ENCODE measurements at regions not wholly inside any gene's neighbourhood (a gene's known extent, or its start where the extent isn't known, plus 50 kb on each side); places are given as distances from the start of the nearest gene placed in this dataset.

DNA sequence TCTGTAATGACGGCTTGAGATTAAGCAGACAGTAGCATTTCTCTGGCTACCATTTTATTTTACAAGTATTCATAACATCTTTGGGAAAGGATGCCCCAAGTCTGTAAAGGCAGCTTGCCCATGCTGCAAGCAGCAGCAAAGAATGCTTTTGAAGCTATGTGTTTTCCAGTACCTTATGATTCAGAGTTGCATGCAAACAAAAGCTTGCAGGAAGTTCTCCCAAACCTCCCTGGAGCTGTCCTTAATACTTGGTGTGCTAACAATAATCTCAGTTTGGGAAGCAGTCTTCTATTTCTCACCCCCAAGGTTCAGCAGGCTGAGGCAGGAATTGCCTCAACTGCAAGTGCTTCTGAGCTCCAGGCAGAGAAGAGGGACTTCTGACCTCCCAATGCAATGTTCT is 60.8 kb downstream of the CCNA1 start:
- TF ChIP-seq, protein P1, sequence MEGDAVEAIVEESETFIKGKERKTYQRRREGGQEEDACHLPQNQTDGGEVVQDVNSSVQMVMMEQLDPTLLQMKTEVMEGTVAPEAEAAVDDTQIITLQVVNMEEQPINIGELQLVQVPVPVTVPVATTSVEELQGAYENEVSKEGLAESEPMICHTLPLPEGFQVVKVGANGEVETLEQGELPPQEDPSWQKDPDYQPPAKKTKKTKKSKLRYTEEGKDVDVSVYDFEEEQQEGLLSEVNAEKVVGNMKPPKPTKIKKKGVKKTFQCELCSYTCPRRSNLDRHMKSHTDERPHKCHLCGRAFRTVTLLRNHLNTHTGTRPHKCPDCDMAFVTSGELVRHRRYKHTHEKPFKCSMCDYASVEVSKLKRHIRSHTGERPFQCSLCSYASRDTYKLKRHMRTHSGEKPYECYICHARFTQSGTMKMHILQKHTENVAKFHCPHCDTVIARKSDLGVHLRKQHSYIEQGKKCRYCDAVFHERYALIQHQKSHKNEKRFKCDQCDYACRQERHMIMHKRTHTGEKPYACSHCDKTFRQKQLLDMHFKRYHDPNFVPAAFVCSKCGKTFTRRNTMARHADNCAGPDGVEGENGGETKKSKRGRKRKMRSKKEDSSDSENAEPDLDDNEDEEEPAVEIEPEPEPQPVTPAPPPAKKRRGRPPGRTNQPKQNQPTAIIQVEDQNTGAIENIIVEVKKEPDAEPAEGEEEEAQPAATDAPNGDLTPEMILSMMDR (IDR thresholded peaks at IDR 0.05): no peak

DNA sequence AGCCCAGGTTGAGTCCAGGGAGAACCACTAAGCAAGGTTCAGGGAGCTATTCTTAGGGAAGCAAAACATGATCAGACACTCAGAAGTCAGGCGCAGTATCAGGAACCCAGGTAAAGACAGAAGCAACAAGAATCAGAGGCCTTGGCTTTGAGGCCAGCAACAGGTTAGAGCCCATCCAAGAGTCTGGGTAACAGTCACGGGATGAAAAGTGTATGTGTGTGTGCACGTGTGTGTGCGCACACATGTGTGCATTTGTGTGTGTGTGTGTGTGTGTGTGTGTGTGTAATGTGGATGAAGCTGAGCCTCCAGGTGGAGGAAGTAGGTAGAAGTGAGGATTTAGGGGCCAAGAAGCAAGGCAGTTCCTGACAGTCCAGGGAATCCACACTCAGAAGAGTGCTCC is 63.1 kb downstream of the CCNA1 start:
- ATAC-seq: no peak
- no peaks in the 10 kb centered on the region for H3K36me3 ChIP-seq
- intact Hi-C loops (cut with DNase I): no loop called here
- no peak overlapping the region for H3K27ac ChIP-seq
- H3K4me3 ChIP-seq: no peak overlapping the region
- no peaks in the 10 kb centered on the region for H3K27me3 ChIP-seq
- TF ChIP-seq, protein P1 (IDR thresholded peaks at IDR 0.05): no peak
- no peaks in the 10 kb centered on the region for H3K4me1 ChIP-seq
- no peaks in the 10 kb centered on the region for H3K9me3 ChIP-seq
- no peak for DNase-seq

More for the DNA sequence above, 60.8 kb downstream of the CCNA1 start:
- Histone ChIP-seq H3K4me1 (no peaks in the 10 kb centered on the region), H3K9me3 (no peaks in the 10 kb centered on the region), H3K27ac (no peak overlapping the region), H3K36me3 (no peaks in the 10 kb centered on the region), H3K4me3 (no peak overlapping the region), H3K27me3 (no peaks in the 10 kb centered on the region)
- ATAC-seq: no peak
- intact Hi-C loops (cut with DNase I): no loop called here
- DNase-seq: no peak

DNA sequence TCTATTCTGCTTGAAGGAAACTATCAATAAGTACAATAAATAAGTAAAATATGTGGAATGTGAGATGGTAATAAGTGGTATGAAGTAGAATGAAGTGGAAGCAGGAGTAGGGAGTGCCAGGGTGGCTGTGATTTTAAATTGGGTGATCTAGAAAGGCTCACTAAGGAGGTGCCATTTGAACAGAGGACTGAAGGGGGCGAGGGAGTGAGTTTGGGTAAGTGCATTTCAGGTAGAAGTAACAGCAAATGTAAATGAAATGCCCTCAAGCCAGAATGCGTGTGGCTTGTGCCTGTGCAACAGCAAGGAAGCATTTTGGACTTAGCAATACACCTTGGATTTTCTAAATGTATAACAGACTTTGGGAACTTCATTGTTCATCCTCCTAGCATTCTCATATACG is 77.1 kb downstream of the CCNA1 start:
- ATAC-seq: no peak
- intact Hi-C loops (cut with DNase I): no loop called here
- H3K4me3 ChIP-seq: no peak overlapping the region
- DNase-seq: no peak
- H3K27ac ChIP-seq: no peak overlapping the region
- H3K9me3 ChIP-seq: peaks cover 0 to 9% of the 10 kb centered on the region in 2 donors
- no peaks in the 10 kb centered on the region for H3K4me1 ChIP-seq
- H3K27me3 ChIP-seq: no peaks in the 10 kb centered on the region
- TF ChIP-seq, protein P1 (IDR thresholded peaks at IDR 0.05): no peak
- no peaks in the 10 kb centered on the region for H3K36me3 ChIP-seq

DNA sequence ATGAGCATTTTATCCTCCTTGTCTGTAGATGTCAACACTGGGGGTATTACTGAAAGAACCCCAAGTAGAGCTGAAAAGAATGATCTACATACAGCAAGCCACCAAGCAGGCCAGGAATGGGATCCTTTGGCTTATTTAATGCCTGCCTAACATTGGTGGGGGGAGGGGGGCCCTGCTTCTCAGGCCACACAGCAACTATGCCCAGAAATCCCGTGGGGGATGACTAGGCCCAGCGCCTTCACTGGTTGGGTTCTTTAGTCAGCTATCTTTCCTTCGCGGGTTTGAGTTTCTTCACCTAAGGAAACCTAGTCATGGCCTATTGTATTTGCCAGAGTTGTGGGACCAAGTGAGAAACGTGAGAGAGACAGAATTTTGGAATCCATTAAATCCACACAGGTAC is 80.5 kb downstream of the CCNA1 start:
- DNase-seq (no peak), ATAC-seq (no peak)

DNA sequence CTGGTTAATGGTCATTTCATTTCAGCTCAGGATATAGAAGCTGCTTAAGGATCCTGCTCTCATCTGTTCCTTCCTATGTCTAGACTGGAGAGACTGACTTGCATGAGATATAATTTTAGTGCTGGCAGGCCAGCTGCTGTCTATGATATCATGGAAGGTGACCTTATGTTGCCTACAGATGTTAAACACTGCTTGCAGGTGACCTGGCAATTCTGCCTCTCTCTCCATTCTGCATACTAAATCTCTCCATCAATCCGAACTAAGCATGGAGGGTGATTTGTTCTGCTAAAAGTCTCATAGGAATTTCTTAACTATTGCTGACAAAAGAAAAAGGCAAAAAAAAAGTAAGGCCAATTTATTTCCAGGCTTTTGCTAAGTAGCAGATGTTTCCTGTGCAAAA is 81.0 kb downstream of the CCNA1 start:
- no peak for ATAC-seq
- Histone ChIP-seq H3K9me3 (no peaks in the 10 kb centered on the region), H3K4me1 (no peaks in the 10 kb centered on the region), H3K4me3 (no peak overlapping the region), H3K27ac (no peak overlapping the region), H3K36me3 (no peaks in the 10 kb centered on the region), H3K27me3 (no peaks in the 10 kb centered on the region)
- DNase-seq: no peak
- intact Hi-C loops (cut with DNase I): no loop called here
- TF ChIP-seq, protein P1 (IDR thresholded peaks at IDR 0.05): no peak

More for the DNA sequence above, 80.5 kb downstream of the CCNA1 start:
- no peaks in the 10 kb centered on the region for H3K36me3 ChIP-seq
- H3K4me3 ChIP-seq: no peak overlapping the region
- H3K27me3 ChIP-seq: no peaks in the 10 kb centered on the region
- H3K27ac ChIP-seq: no peak overlapping the region
- H3K4me1 ChIP-seq: no peaks in the 10 kb centered on the region
- TF ChIP-seq, protein P1 (IDR thresholded peaks at IDR 0.05): no peak
- intact Hi-C loops (cut with DNase I): no loop called here
- H3K9me3 ChIP-seq: no peaks in the 10 kb centered on the region

All from left lung (tissue), 4 donors.